Lung (tissue), 11 donors: ENCODE measurements at regions not wholly inside any gene's neighbourhood (a gene's known extent, or its start where the extent isn't known, plus 50 kb on each side); places are given as distances from the start of the nearest gene placed in this dataset.
"Not testable (repeated sequence)": the region's sequence is repeated elsewhere in the genome, so short reads cannot be mapped to it uniquely, and the experiment has no call there.

Experiments
- ATAC-seq: fragments of 200-7000 bp; cut with Tn5 transposase; one replicate; pipeline ENCODE4 v1.9.1; 2020; ENCODE audit warnings: moderate number of reproducible peaks; ENCODE audit not compliant: insufficient read depth, low FRiP score
- DNase-seq, 3 donors: peaks; one replicate each; pipeline ENCODE4 v3.0.0-alpha.2; 2013 to 2017
- H3K27ac ChIP-seq, 2 donors: one replicate each; pipeline ENCODE4 v1.5.1; 2013; ENCODE audit warnings: mild to moderate bottlenecking in 2 of 2, moderate library complexity in 2 of 2, control low read depth in 1 of 2, inconsistent platforms in 1 of 2, low read depth in 1 of 2, low read length in 1 of 2
- H3K27me3 ChIP-seq, 3 donors: one replicate each; pipeline ENCODE4 v1.5.1; 2013; ENCODE audit warnings: low read length in 2 of 3; ENCODE audit not compliant: control insufficient read depth in 3 of 3, insufficient read depth in 3 of 3
- H3K36me3 ChIP-seq, 4 donors: one replicate each; pipeline ENCODE4 v1.5.1; 2013; ENCODE audit warnings: low read length in 4 of 4, mild to moderate bottlenecking in 1 of 4, moderate library complexity in 1 of 4; ENCODE audit not compliant: control insufficient read depth in 4 of 4, insufficient read depth in 4 of 4
- H3K4me1 ChIP-seq, 5 donors: one replicate each; pipeline ENCODE4 v1.5.1; 2013; ENCODE audit warnings: low read length in 5 of 5, mild to moderate bottlenecking in 2 of 5, moderate library complexity in 1 of 5; ENCODE audit not compliant: control insufficient read depth in 5 of 5, insufficient read depth in 5 of 5
- H3K4me3 ChIP-seq: one replicate; pipeline ENCODE4 v1.5.1; 2013; ENCODE audit warnings: mild to moderate bottlenecking, control low read depth, moderate library complexity
- H3K9ac ChIP-seq, 2 donors: one replicate each; pipeline ENCODE4 v1.5.1; 2013; ENCODE audit warnings: low read length in 2 of 2, control low read depth in 1 of 2; ENCODE audit not compliant: insufficient read depth in 1 of 2
- H3K9me3 ChIP-seq, 4 donors: one replicate each; pipeline ENCODE4 v1.5.1; 2013; ENCODE audit warnings: low read length in 3 of 4, mild to moderate bottlenecking in 1 of 4, moderate library complexity in 1 of 4; ENCODE audit not compliant: control insufficient read depth in 4 of 4, insufficient read depth in 3 of 4
- CTCF ChIP-seq: IDR thresholded peaks from 2 replicates; pipeline ENCODE4 v1.5.1; 2012; ENCODE audit warnings: mild to moderate bottlenecking; ENCODE audit errors: control extremely low read depth, extremely low read depth
- WGBS, 2 donors: extraction: QIAGEN DNeasy Blood & Tissue Kit; methylation state at CpG; one replicate each; pipeline ENCODE4 v1.1.7; 2013; 5-methylcytosine and 5-hydroxymethylcytosine counted together
- donor health status: control.
- donor health status: control.
- donor health status: Bipolar disorder and iron deficiency.
- donor health status: healthy.
- donor health status: DM: yes; HTN: yes; CAD: no.

GRCh38 chr4:38386654-38387188 lies 277.3 kb upstream of the KLF3 start:
- TF ChIP-seq CTCF: no peak
- Histone ChIP-seq H3K4me3 (no peak overlapping the region), H3K36me3 (no peaks in the 10 kb centered on the region), H3K9ac (no peak overlapping the region), H3K4me1 (peaks cover 0 to 52% (median 15%) of the 10 kb centered on the region in 5 donors), H3K27ac (peak overlapping the region in 1 of 2 donors; percentile 27), H3K27me3 (no peaks in the 10 kb centered on the region), H3K9me3 (peaks cover 0 to 4% (median 0%) of the 10 kb centered on the region in 4 donors)
- ATAC-seq (no peak), DNase-seq (no peak)
- whole genome bisulfite sequencing, 2 donors: 51 to 55% methylated on average over 2 of the region's 2 CpGs

- H3K27me3 ChIP-seq: no peaks in the 10 kb centered on the region
- H3K4me3 ChIP-seq: no peak overlapping the region
- H3K9me3 ChIP-seq: peaks cover 0 to 6% (median 2%) of the 10 kb centered on the region in 4 donors
- H3K36me3 ChIP-seq: no peaks in the 10 kb centered on the region
- peak; percentile 54 to 91 (median 76) for DNase-seq
- peaks cover 0 to 46% (median 15%) of the 10 kb centered on the region in 5 donors for H3K4me1 ChIP-seq
- WGBS, 2 donors: 58 to 63% methylated on average over 1 of the region's 1 CpG
- TF ChIP-seq CTCF: no peak
- ATAC-seq: peak; percentile 54
- no peak overlapping the region for H3K27ac ChIP-seq
- H3K9ac ChIP-seq: no peak overlapping the region
These were observed 276.7 kb upstream of the KLF3 start for GRCh38 chr4:38387348-38387747.

- H3K4me1 ChIP-seq: peaks cover 0 to 41% (median 15%) of the 10 kb centered on the region in 5 donors
- no peak overlapping the region for H3K27ac ChIP-seq
- no peak overlapping the region for H3K4me3 ChIP-seq
- H3K9ac ChIP-seq: no peak overlapping the region
- no peaks in the 10 kb centered on the region for H3K36me3 ChIP-seq
- H3K9me3 ChIP-seq: peaks cover 0 to 11% (median 3%) of the 10 kb centered on the region in 4 donors
- 61 to 78% methylated on average over 5 of the region's 5 CpGs for WGBS, 2 donors
- H3K27me3 ChIP-seq: no peaks in the 10 kb centered on the region
- no peak for DNase-seq
- no peak for TF ChIP-seq CTCF
- no peak for ATAC-seq
These were observed 276.2 kb upstream of the KLF3 start for GRCh38 chr4:38387819-38388218.

- not testable (repeated sequence) for ATAC-seq, H3K36me3 ChIP-seq, H3K4me3 ChIP-seq, H3K27me3 ChIP-seq, H3K9ac ChIP-seq, H3K27ac ChIP-seq, DNase-seq
- Histone ChIP-seq H3K4me1 (peaks cover 0 to 31% (median 14%) of the 10 kb centered on the region in 5 donors), H3K9me3 (peaks cover 0 to 11% (median 3%) of the 10 kb centered on the region in 4 donors)
- WGBS, 2 donors: 94 to 100% methylated on average over 1 of the region's 1 CpG
These were observed 275.1 kb upstream of the KLF3 start for GRCh38 chr4:38388907-38389306.
